HG03442 (cell line): ENCODE measurements at regions not wholly inside any gene's neighbourhood (a gene's known extent, or its start where the extent isn't known, plus 50 kb on each side); places are given as distances from the start of the nearest gene placed in this dataset.
"Not testable (repeated sequence)": the region's sequence is repeated elsewhere in the genome, so short reads cannot be mapped to it uniquely, and the experiment has no call there.

Source experiments
- ATAC-seq: cut with Tn5 transposase; IDR thresholded peaks from one replicate; pipeline ENCODE4 v1.9.1; 2021; ENCODE audit warnings: mild to moderate bottlenecking, moderate library complexity; ENCODE audit not compliant: unreplicated experiment

- no peak for ATAC-seq
Measured at GRCh38 chr11:81222491-81222890, 1511.2 kb downstream of the FAM181B start.

GRCh38 chr11:81220146-81220895 lies 1513.3 kb downstream of the FAM181B start:
- no peak for ATAC-seq

GRCh38 chr11:81219661-81220060 lies 1514.0 kb downstream of the FAM181B start:
- ATAC-seq = no peak

GRCh38 chr11:81218440-81218839 lies 1515.2 kb downstream of the FAM181B start:
- ATAC-seq = no peak

- ATAC-seq = no peak
Measured at GRCh38 chr11:81211050-81211449, 1522.6 kb downstream of the FAM181B start.

GRCh38 chr11:81207421-81208054 lies 1526.1 kb downstream of the FAM181B start:
- ATAC-seq = no peak

- ATAC-seq = no peak
Measured at GRCh38 chr11:81203876-81204275, 1529.8 kb downstream of the FAM181B start.

GRCh38 chr11:81197396-81197795 lies 1536.3 kb downstream of the FAM181B start:
- no peak for ATAC-seq

GRCh38 chr11:81192516-81192915 lies 1541.1 kb downstream of the FAM181B start:
- ATAC-seq = no peak

GRCh38 chr11:81190546-81190945 lies 1543.1 kb downstream of the FAM181B start:
- ATAC-seq = no peak

GRCh38 chr11:81187033-81187432 lies 1546.6 kb downstream of the FAM181B start:
- ATAC-seq = not testable (repeated sequence)

GRCh38 chr11:81174646-81175330 lies 1558.9 kb downstream of the FAM181B start:
- ATAC-seq = no peak

- no peak for ATAC-seq
Measured at GRCh38 chr11:81165164-81165563, 1568.5 kb downstream of the FAM181B start.

GRCh38 chr11:81159900-81160299 lies 1573.8 kb downstream of the FAM181B start:
- ATAC-seq = no peak

GRCh38 chr11:81135570-81135969 lies 1598.1 kb downstream of the FAM181B start:
- no peak for ATAC-seq

- ATAC-seq = no peak
Measured at GRCh38 chr11:81129618-81130017, 1604.0 kb downstream of the FAM181B start.

GRCh38 chr11:81112718-81113117 lies 1620.9 kb downstream of the FAM181B start:
- no peak for ATAC-seq

GRCh38 chr11:81104051-81104450 lies 1629.6 kb downstream of the FAM181B start:
- ATAC-seq = no peak

GRCh38 chr11:81098471-81098870 lies 1635.2 kb downstream of the FAM181B start:
- ATAC-seq = no peak

GRCh38 chr11:81092522-81092921 lies 1641.1 kb downstream of the FAM181B start:
- no peak for ATAC-seq

- no peak for ATAC-seq
Measured at GRCh38 chr11:81089242-81089641, 1644.4 kb downstream of the FAM181B start.

- ATAC-seq = no peak
Measured at GRCh38 chr11:81080476-81080875, 1639.6 kb upstream of the TENM4 start.
